ENCODE measurements at regions not wholly inside any gene's neighbourhood (a gene's known extent, or its start where the extent isn't known, plus 50 kb on each side); places are given as distances from the start of the nearest gene placed in this dataset.
A peak's percentile ranks its signal among the peaks of the same experiment; 100 is the strongest.
"Not testable (repeated sequence)": the region's sequence is repeated elsewhere in the genome, so short reads cannot be mapped to it uniquely, and the experiment has no call there.

- no peaks in the 10 kb centered on the region for H3K9me3 Mint-ChIP-seq
- ATAC-seq (replicated peaks) (no peak), DNase-seq (no peak)
- no peak overlapping the region for H3K4me3 Mint-ChIP-seq
- no peaks in the 10 kb centered on the region for H3K36me3 Mint-ChIP-seq
- no peaks in the 10 kb centered on the region for H3K4me1 Mint-ChIP-seq
- H3K27me3 Mint-ChIP-seq: no peaks in the 10 kb centered on the region
- H3K27ac Mint-ChIP-seq: no peak overlapping the region
These were observed 150.5 kb upstream of the THUMPD2 start for GRCh38 chr2:39929531-39929930.

- no peaks in the 10 kb centered on the region for H3K36me3 Mint-ChIP-seq
- H3K4me1 Mint-ChIP-seq: peaks cover 1 to 11% of the 10 kb centered on the region in 2 donors
- no peak overlapping the region for H3K4me3 Mint-ChIP-seq
- DNase-seq: no peak
- H3K27ac Mint-ChIP-seq: no peak overlapping the region
- ATAC-seq (replicated peaks): no peak
- H3K27me3 Mint-ChIP-seq: no peaks in the 10 kb centered on the region
- H3K9me3 Mint-ChIP-seq: no peaks in the 10 kb centered on the region
These were observed 146.3 kb upstream of the THUMPD2 start for GRCh38 chr2:39925312-39925711.

- Mint-ChIP-seq H3K4me1 (peaks cover 1 to 16% of the 10 kb centered on the region in 2 donors), H3K27me3 (no peaks in the 10 kb centered on the region), H3K36me3 (no peaks in the 10 kb centered on the region), H3K9me3 (no peaks in the 10 kb centered on the region), H3K4me3 (no peak overlapping the region), H3K27ac (no peak overlapping the region)
- ATAC-seq (replicated peaks): no peak
- DNase-seq: no peak
These were observed 144.4 kb upstream of the THUMPD2 start for GRCh38 chr2:39923455-39923854.

- DNase-seq (no peak), ATAC-seq (replicated peaks) (no peak)
- Mint-ChIP-seq H3K27ac (no peak overlapping the region), H3K9me3 (no peaks in the 10 kb centered on the region), H3K4me1 (peaks cover 3 to 21% of the 10 kb centered on the region in 2 donors), H3K36me3 (no peaks in the 10 kb centered on the region), H3K27me3 (no peaks in the 10 kb centered on the region), H3K4me3 (no peak overlapping the region)
These were observed 143.8 kb upstream of the THUMPD2 start for GRCh38 chr2:39922679-39923405.

GRCh38 chr2:39920307-39920801 is 141.3 kb upstream of the THUMPD2 start:
- DNase-seq (no peak), ATAC-seq (replicated peaks) (peak; percentile 12 to 56)
- H3K4me3 Mint-ChIP-seq: no peak overlapping the region
- H3K27ac Mint-ChIP-seq: no peak overlapping the region
- H3K4me1 Mint-ChIP-seq: peaks cover 3 to 22% of the 10 kb centered on the region in 2 donors
- H3K36me3 Mint-ChIP-seq: no peaks in the 10 kb centered on the region
- H3K27me3 Mint-ChIP-seq: no peaks in the 10 kb centered on the region
- no peaks in the 10 kb centered on the region for H3K9me3 Mint-ChIP-seq

GRCh38 chr2:39919511-39920306 is 140.7 kb upstream of the THUMPD2 start:
- DNase-seq (no peak), ATAC-seq (replicated peaks) (peak; percentile 23 to 29)
- peaks cover 3 to 22% of the 10 kb centered on the region in 2 donors for H3K4me1 Mint-ChIP-seq
- no peak overlapping the region for H3K4me3 Mint-ChIP-seq
- no peaks in the 10 kb centered on the region for H3K9me3 Mint-ChIP-seq
- no peaks in the 10 kb centered on the region for H3K27me3 Mint-ChIP-seq
- H3K27ac Mint-ChIP-seq: no peak overlapping the region
- H3K36me3 Mint-ChIP-seq: no peaks in the 10 kb centered on the region

GRCh38 chr2:39918886-39919285 is 139.8 kb upstream of the THUMPD2 start:
- Mint-ChIP-seq H3K4me3 (no peak overlapping the region), H3K27me3 (no peaks in the 10 kb centered on the region), H3K27ac (no peak overlapping the region), H3K4me1 (peaks cover 4 to 22% of the 10 kb centered on the region in 2 donors), H3K36me3 (no peaks in the 10 kb centered on the region), H3K9me3 (no peaks in the 10 kb centered on the region)
- no peak for DNase-seq
- no peak for ATAC-seq (replicated peaks)

- H3K36me3 Mint-ChIP-seq; H3K27ac Mint-ChIP-seq; DNase-seq; H3K4me3 Mint-ChIP-seq; ATAC-seq (replicated peaks); H3K9me3 Mint-ChIP-seq; H3K27me3 Mint-ChIP-seq: not testable (repeated sequence)
- peaks cover 4 to 22% of the 10 kb centered on the region in 2 donors for H3K4me1 Mint-ChIP-seq
These were observed 138.3 kb upstream of the THUMPD2 start for GRCh38 chr2:39917371-39917770.

- no peak overlapping the region for H3K4me3 Mint-ChIP-seq
- H3K27ac Mint-ChIP-seq: no peak overlapping the region
- peaks cover 3 to 7% of the 10 kb centered on the region in 2 donors for H3K4me1 Mint-ChIP-seq
- no peaks in the 10 kb centered on the region for H3K36me3 Mint-ChIP-seq
- ATAC-seq (replicated peaks) (no peak), DNase-seq (no peak)
- H3K27me3 Mint-ChIP-seq: no peaks in the 10 kb centered on the region
- H3K9me3 Mint-ChIP-seq: no peaks in the 10 kb centered on the region
These were observed 135.9 kb upstream of the THUMPD2 start for GRCh38 chr2:39914949-39915348.

GRCh38 chr2:39913648-39914461 is 134.8 kb upstream of the THUMPD2 start:
- H3K36me3 Mint-ChIP-seq: no peaks in the 10 kb centered on the region
- no peak overlapping the region for H3K4me3 Mint-ChIP-seq
- H3K27me3 Mint-ChIP-seq: no peaks in the 10 kb centered on the region
- DNase-seq: no peak
- H3K9me3 Mint-ChIP-seq: no peaks in the 10 kb centered on the region
- H3K4me1 Mint-ChIP-seq: peaks cover 3 to 6% of the 10 kb centered on the region in 2 donors
- no peak overlapping the region for H3K27ac Mint-ChIP-seq
- ATAC-seq (replicated peaks): peak; percentile 63 to 69

GRCh38 chr2:39902103-39902502 is 123.0 kb upstream of the THUMPD2 start:
- Mint-ChIP-seq H3K4me3 (no peak overlapping the region), H3K4me1 (peaks cover 0 to 6% of the 10 kb centered on the region in 2 donors), H3K27me3 (no peaks in the 10 kb centered on the region), H3K36me3 (no peaks in the 10 kb centered on the region), H3K27ac (no peak overlapping the region), H3K9me3 (no peaks in the 10 kb centered on the region)
- ATAC-seq (replicated peaks) (peak; percentile 66 to 73), DNase-seq (no peak)

- no peak overlapping the region for H3K27ac Mint-ChIP-seq
- H3K4me3 Mint-ChIP-seq: no peak overlapping the region
- no peak for ATAC-seq (replicated peaks)
- H3K4me1 Mint-ChIP-seq: peaks cover 0 to 6% of the 10 kb centered on the region in 2 donors
- H3K27me3 Mint-ChIP-seq: no peaks in the 10 kb centered on the region
- no peaks in the 10 kb centered on the region for H3K9me3 Mint-ChIP-seq
- DNase-seq: no peak
- H3K36me3 Mint-ChIP-seq: no peaks in the 10 kb centered on the region
These were observed 119.9 kb upstream of the THUMPD2 start for GRCh38 chr2:39898934-39899333.

- peaks cover 0 to 6% of the 10 kb centered on the region in 2 donors for H3K4me1 Mint-ChIP-seq
- no peak for ATAC-seq (replicated peaks)
- H3K9me3 Mint-ChIP-seq: no peaks in the 10 kb centered on the region
- H3K27ac Mint-ChIP-seq: no peak overlapping the region
- no peaks in the 10 kb centered on the region for H3K36me3 Mint-ChIP-seq
- H3K4me3 Mint-ChIP-seq: no peak overlapping the region
- no peak for DNase-seq
- H3K27me3 Mint-ChIP-seq: no peaks in the 10 kb centered on the region
These were observed 118.2 kb upstream of the THUMPD2 start for GRCh38 chr2:39897273-39897672.

- Mint-ChIP-seq H3K27me3 (no peaks in the 10 kb centered on the region), H3K4me3 (no peak overlapping the region), H3K9me3 (no peaks in the 10 kb centered on the region), H3K36me3 (no peaks in the 10 kb centered on the region), H3K4me1 (no peaks in the 10 kb centered on the region), H3K27ac (no peak overlapping the region)
- DNase-seq: no peak
- ATAC-seq (replicated peaks): no peak
These were observed 115.0 kb upstream of the THUMPD2 start for GRCh38 chr2:39894082-39894481.
